WTC11 (cell line): ENCODE measurements at regions not wholly inside any gene's neighbourhood (a gene's known extent, or its start where the extent isn't known, plus 50 kb on each side); places are given as distances from the start of the nearest gene placed in this dataset.

ENCODE experiments used
- ATAC-seq: fragments of 200-7000 bp; cut with Tn5 transposase; 2 replicates; pipeline ENCODE4 v1.10.0; 2021; ENCODE audit warnings: mild to moderate bottlenecking, moderate library complexity
- CTCF ChIA-PET: fragments of 300-600 bp; sonication (Branson Sonifier 250); formaldehyde crosslinking; loops from one replicate; lab custom pipeline; 2021; ENCODE audit warnings: antibody characterized with exemption; lab: Charles Lee
- POLR2A ChIA-PET: fragments of 350-600 bp; sonication (Branson Sonifier 250); formaldehyde crosslinking; loops from one replicate; lab custom pipeline; 2021; ENCODE audit warnings: antibody characterized with exemption; lab: Charles Lee
- DNase-seq: peaks from one replicate; pipeline ENCODE4 v3.0.0; 2021; ENCODE audit warnings: low spot score
- H3K27ac Mint-ChIP-seq: 2 replicates; pipeline ENCODE4 v1.8.0; 2021; ENCODE audit warnings: mixed read lengths
- H3K27me3 Mint-ChIP-seq: 2 replicates; pipeline ENCODE4 v1.8.0; 2021; ENCODE audit warnings: low read depth, mild to moderate bottlenecking, moderate library complexity, mixed read lengths
- H3K36me3 Mint-ChIP-seq: 2 replicates; pipeline ENCODE4 v1.8.0; 2021; ENCODE audit warnings: mixed read lengths
- H3K4me1 Mint-ChIP-seq: 2 replicates; pipeline ENCODE4 v1.8.0; 2022; ENCODE audit warnings: mixed read lengths
- H3K4me3 Mint-ChIP-seq: 2 replicates; pipeline ENCODE4 v1.8.0; 2021; ENCODE audit warnings: mild to moderate bottlenecking, moderate library complexity, mixed read lengths
- H3K9me3 Mint-ChIP-seq: 2 replicates; pipeline ENCODE4 v1.8.0; 2021; ENCODE audit warnings: mixed read lengths
- CREM ChIP-seq: sonication (generic); formaldehyde crosslinking; IDR thresholded peaks from 2 replicates; pipeline ENCODE4 v1.8.1; 2022; ENCODE audit warnings: mild to moderate bottlenecking, missing genetic modification reagents, moderate library complexity
- ESRRA ChIP-seq: sonication (generic); formaldehyde crosslinking; IDR thresholded peaks from 2 replicates; pipeline ENCODE4 v1.8.1; 2022; ENCODE audit warnings: mild to moderate bottlenecking, missing genetic modification reagents, borderline replicate concordance
- GABPB1 ChIP-seq: sonication (generic); formaldehyde crosslinking; IDR thresholded peaks from 2 replicates; pipeline ENCODE4 v1.8.1; 2023; ENCODE audit warnings: mild to moderate bottlenecking, missing genetic modification reagents
- GTF2I ChIP-seq: fragments of 250-450 bp; sonication (Bioruptor Pico); conservative IDR thresholded peaks from 2 replicates; pipeline ENCODE4 v1.4.0; 2021; ENCODE audit warnings: mild to moderate bottlenecking
- KAT7 ChIP-seq: sonication (generic); formaldehyde crosslinking; IDR thresholded peaks from 2 replicates; pipeline ENCODE4 v1.8.1; 2023; ENCODE audit warnings: missing genetic modification reagents, mild to moderate bottlenecking, borderline replicate concordance
- NFATC4 ChIP-seq: fragments of 250-450 bp; sonication (Bioruptor Pico); IDR thresholded peaks from 2 replicates; pipeline ENCODE4 v1.9.0; 2021; ENCODE audit warnings: mild to moderate bottlenecking
- NFE2L1 ChIP-seq: sonication (generic); formaldehyde crosslinking; IDR thresholded peaks from 2 replicates; pipeline ENCODE4 v1.8.1; 2023; ENCODE audit warnings: missing genetic modification reagents
- TP53 ChIP-seq: sonication (generic); formaldehyde crosslinking; IDR thresholded peaks from 2 replicates; pipeline ENCODE4 v1.8.1; 2023; ENCODE audit warnings: mild to moderate bottlenecking, missing genetic modification reagents
- ZNF263 ChIP-seq: sonication (generic); formaldehyde crosslinking; IDR thresholded peaks from 2 replicates; pipeline ENCODE4 v1.8.1; 2022; ENCODE audit warnings: low read depth, mild to moderate bottlenecking, moderate library complexity, missing genetic modification reagents
- ZNF416 ChIP-seq: fragments of 250-450 bp; sonication (Bioruptor Pico); IDR thresholded peaks from 2 replicates; pipeline ENCODE4 v1.9.0; 2021; ENCODE audit warnings: mild to moderate bottlenecking, inconsistent platforms
- ZNF423 ChIP-seq: fragments of 250-450 bp; sonication (Bioruptor Pico); IDR thresholded peaks from 2 replicates; pipeline ENCODE4 v2.1.2; 2022; ENCODE audit warnings: mild to moderate bottlenecking, moderate library complexity
- TF ChIP-seq, protein P1 (sequence below): fragments of 200-600 bp; IDR thresholded peaks from 2 replicates; pipeline ENCODE4 v1.8.0; 2022; ENCODE audit warnings: antibody characterized with exemption
- TF ChIP-seq, protein P2 (sequence below): sonication (generic); formaldehyde crosslinking; IDR thresholded peaks from 2 replicates; pipeline ENCODE4 v1.8.0; 2023; ENCODE audit warnings: missing genetic modification reagents
- TF ChIP-seq, protein P3 (sequence below): sonication (generic); formaldehyde crosslinking; IDR thresholded peaks from 2 replicates; pipeline ENCODE4 v1.8.1; 2022; ENCODE audit warnings: mild to moderate bottlenecking, moderate library complexity, missing genetic modification reagents
- TF ChIP-seq, protein P4 (sequence below): sonication (generic); formaldehyde crosslinking; IDR thresholded peaks from 2 replicates; pipeline ENCODE4 v1.8.0; 2022; ENCODE audit warnings: mild to moderate bottlenecking, missing genetic modification reagents
- TF ChIP-seq, protein P5 (sequence below): sonication (generic); formaldehyde crosslinking; IDR thresholded peaks from 2 replicates; pipeline ENCODE4 v1.8.1; 2022; ENCODE audit warnings: mild to moderate bottlenecking, missing genetic modification reagents, moderate library complexity, borderline replicate concordance
- TF ChIP-seq, protein P6 (sequence below): sonication (generic); formaldehyde crosslinking; IDR thresholded peaks from 2 replicates; pipeline ENCODE4 v1.8.1; 2022; ENCODE audit warnings: low read depth, mild to moderate bottlenecking, moderate library complexity, missing genetic modification reagents, borderline replicate concordance

DNA sequence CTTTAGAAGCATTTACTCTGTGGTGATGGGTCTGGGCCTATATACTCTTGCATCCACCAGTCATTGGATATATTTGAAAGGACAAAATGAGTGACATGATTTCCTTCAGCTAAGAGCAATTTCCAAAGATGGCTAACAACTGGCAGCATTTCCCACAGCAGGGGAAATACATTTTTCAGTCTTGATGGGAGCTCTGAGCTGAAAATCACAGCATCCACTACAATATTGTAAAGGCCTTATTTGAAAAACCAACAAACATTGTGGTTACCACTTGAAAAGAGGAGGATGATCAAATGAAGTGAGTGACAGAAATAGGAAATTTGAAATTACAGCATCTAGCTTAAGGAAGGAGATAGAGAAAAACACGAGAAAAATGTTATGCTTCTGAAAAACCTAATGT is 705.0 kb upstream of the EPHA7 start:
- ChIA-PET CTCF (no interaction called here), POLR2A (interaction anchor here (0.6 kb wide), 1 partner anchor 60 kb away, joined by 5 read pairs; no protein-coding TSS in a partner anchor)
- H3K27ac Mint-ChIP-seq = 0 out of 2 replicates have a peak overlapping the region, but pooled peaks have one; percentile 31
- H3K27me3 Mint-ChIP-seq = no peaks in the 10 kb centered on the region
- DNase-seq (no peak), ATAC-seq (no peak)
- no peaks in the 10 kb centered on the region for H3K4me1 Mint-ChIP-seq
- H3K9me3 Mint-ChIP-seq = no peaks in the 10 kb centered on the region
- TF ChIP-seq ZNF416 (CRISPR knock-in tag) (no peak), ZNF423 (no peak), ESRRA (CRISPR knock-in tag) (no peak)
- TF ChIP-seq, protein P1, sequence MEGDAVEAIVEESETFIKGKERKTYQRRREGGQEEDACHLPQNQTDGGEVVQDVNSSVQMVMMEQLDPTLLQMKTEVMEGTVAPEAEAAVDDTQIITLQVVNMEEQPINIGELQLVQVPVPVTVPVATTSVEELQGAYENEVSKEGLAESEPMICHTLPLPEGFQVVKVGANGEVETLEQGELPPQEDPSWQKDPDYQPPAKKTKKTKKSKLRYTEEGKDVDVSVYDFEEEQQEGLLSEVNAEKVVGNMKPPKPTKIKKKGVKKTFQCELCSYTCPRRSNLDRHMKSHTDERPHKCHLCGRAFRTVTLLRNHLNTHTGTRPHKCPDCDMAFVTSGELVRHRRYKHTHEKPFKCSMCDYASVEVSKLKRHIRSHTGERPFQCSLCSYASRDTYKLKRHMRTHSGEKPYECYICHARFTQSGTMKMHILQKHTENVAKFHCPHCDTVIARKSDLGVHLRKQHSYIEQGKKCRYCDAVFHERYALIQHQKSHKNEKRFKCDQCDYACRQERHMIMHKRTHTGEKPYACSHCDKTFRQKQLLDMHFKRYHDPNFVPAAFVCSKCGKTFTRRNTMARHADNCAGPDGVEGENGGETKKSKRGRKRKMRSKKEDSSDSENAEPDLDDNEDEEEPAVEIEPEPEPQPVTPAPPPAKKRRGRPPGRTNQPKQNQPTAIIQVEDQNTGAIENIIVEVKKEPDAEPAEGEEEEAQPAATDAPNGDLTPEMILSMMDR = no peak
- TF ChIP-seq, protein P2, sequence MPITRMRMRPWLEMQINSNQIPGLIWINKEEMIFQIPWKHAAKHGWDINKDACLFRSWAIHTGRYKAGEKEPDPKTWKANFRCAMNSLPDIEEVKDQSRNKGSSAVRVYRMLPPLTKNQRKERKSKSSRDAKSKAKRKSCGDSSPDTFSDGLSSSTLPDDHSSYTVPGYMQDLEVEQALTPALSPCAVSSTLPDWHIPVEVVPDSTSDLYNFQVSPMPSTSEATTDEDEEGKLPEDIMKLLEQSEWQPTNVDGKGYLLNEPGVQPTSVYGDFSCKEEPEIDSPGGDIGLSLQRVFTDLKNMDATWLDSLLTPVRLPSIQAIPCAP = no peak
- H3K4me3 Mint-ChIP-seq = no peak overlapping the region
- no peaks in the 10 kb centered on the region for H3K36me3 Mint-ChIP-seq

DNA sequence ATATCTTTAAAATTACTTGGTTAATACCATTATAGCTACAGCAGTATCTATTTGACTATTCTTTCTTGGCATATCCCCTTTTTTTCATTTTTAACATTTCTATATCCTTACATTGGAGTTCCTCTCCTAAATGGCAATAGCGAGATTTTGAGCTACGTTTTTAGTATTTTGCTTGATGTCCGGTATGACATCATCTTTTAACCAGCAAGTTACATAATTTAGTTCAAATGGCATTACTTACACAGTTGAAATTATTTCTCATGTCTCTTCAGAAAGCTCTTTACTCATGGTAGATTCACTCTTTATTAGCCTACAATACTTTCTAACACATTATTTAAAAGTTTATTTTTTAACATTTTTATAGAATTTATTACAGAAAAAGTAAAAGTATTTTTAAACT is 701.7 kb upstream of the EPHA7 start:
- no peaks in the 10 kb centered on the region for H3K36me3 Mint-ChIP-seq
- DNase-seq = no peak
- POLR2A ChIA-PET = no interaction called here
- CTCF ChIA-PET = no interaction called here
- no peaks in the 10 kb centered on the region for H3K9me3 Mint-ChIP-seq
- TF ChIP-seq TP53 (CRISPR knock-in tag) = no peak
- TF ChIP-seq KAT7 (CRISPR knock-in tag) = no peak
- TF ChIP-seq, protein P3, sequence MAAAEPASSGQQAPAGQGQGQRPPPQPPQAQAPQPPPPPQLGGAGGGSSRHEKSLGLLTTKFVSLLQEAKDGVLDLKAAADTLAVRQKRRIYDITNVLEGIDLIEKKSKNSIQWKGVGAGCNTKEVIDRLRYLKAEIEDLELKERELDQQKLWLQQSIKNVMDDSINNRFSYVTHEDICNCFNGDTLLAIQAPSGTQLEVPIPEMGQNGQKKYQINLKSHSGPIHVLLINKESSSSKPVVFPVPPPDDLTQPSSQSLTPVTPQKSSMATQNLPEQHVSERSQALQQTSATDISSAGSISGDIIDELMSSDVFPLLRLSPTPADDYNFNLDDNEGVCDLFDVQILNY (CRISPR knock-in tag) = no peak
- no peak for TF ChIP-seq GABPB1 (CRISPR knock-in tag)
- TF ChIP-seq, protein P2 = no peak
- TF ChIP-seq, protein P4, sequence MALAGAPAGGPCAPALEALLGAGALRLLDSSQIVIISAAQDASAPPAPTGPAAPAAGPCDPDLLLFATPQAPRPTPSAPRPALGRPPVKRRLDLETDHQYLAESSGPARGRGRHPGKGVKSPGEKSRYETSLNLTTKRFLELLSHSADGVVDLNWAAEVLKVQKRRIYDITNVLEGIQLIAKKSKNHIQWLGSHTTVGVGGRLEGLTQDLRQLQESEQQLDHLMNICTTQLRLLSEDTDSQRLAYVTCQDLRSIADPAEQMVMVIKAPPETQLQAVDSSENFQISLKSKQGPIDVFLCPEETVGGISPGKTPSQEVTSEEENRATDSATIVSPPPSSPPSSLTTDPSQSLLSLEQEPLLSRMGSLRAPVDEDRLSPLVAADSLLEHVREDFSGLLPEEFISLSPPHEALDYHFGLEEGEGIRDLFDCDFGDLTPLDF (CRISPR knock-in tag) = no peak
- TF ChIP-seq, protein P5, sequence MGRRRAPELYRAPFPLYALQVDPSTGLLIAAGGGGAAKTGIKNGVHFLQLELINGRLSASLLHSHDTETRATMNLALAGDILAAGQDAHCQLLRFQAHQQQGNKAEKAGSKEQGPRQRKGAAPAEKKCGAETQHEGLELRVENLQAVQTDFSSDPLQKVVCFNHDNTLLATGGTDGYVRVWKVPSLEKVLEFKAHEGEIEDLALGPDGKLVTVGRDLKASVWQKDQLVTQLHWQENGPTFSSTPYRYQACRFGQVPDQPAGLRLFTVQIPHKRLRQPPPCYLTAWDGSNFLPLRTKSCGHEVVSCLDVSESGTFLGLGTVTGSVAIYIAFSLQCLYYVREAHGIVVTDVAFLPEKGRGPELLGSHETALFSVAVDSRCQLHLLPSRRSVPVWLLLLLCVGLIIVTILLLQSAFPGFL (CRISPR knock-in tag) = no peak
- no peak for TF ChIP-seq ZNF263 (CRISPR knock-in tag)
- no peak for TF ChIP-seq CREM (CRISPR knock-in tag)
- TF ChIP-seq NFATC4 (CRISPR knock-in tag) = no peak
- TF ChIP-seq GTF2I (CRISPR knock-in tag) = no peak
- TF ChIP-seq, protein P6, sequence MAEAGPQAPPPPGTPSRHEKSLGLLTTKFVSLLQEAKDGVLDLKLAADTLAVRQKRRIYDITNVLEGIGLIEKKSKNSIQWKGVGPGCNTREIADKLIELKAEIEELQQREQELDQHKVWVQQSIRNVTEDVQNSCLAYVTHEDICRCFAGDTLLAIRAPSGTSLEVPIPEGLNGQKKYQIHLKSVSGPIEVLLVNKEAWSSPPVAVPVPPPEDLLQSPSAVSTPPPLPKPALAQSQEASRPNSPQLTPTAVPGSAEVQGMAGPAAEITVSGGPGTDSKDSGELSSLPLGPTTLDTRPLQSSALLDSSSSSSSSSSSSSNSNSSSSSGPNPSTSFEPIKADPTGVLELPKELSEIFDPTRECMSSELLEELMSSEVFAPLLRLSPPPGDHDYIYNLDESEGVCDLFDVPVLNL (CRISPR knock-in tag) = no peak
- TF ChIP-seq NFE2L1 (CRISPR knock-in tag) = no peak
- H3K4me3 Mint-ChIP-seq = no peak overlapping the region
- ATAC-seq = no peak
- H3K27me3 Mint-ChIP-seq = no peaks in the 10 kb centered on the region
- H3K4me1 Mint-ChIP-seq = no peaks in the 10 kb centered on the region
- H3K27ac Mint-ChIP-seq = no peak overlapping the region
